NOMO-1 treated with dmso at 0.1 percent for 144 hours (cell line): ENCODE measurements at regions not wholly inside any gene's neighbourhood (a gene's known extent, or its start where the extent isn't known, plus 50 kb on each side); places are given as distances from the start of the nearest gene placed in this dataset.
"Not testable (repeated sequence)": the region's sequence is repeated elsewhere in the genome, so short reads cannot be mapped to it uniquely, and the experiment has no call there.

Source experiments
- DNase-seq: peaks from one replicate; lab custom pipeline; 2025; ENCODE audit not compliant: unreplicated experiment; lab: John Stamatoyannopoulos, UW

DNA sequence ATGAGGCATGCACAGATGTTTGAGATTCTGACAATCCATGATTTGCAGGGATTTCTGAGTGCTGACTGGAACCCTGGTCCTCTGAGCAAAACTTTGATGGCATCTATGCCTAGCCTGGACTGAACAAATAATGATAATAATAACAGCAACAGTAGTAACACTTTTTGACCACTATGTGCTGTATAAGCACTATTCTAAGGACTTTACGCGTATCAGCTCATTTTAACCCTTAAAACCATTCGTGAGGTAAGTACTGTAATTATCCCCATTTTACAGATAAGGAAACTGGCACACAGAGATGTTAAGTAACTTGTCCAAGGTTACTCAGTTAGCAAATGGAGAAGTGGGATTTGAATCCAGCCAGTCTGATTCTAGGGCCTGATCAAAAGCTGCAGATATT, 168.4 kb downstream of the C11orf91 start:
- DNase-seq: no peak

DNA sequence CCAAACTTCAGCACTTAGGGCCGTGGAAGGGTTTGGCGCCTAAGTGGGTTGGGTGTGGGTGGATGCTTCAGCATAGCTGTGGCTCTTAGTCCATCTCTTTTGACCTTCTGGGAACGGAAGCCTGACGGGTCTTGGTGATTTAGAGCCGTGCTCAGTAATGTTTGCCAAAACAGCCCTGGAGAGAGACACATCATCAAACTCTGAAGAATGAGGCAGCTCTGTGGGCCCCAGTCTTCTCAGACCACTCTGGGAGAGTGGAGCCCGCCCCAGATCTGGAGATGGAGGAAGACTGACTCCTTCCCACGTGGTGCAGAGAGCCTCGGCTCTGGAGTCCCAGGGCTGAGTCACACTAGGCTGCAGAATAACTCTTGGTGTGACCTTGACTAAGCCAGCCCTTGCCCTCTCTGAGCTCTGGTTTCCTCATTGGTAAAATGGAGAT, 168.9 kb downstream of the C11orf91 start:
- DNase-seq: no peak

GRCh38 chr11:33530815-33531214, 169.8 kb downstream of the C11orf91 start:
- no peak for DNase-seq

DNA sequence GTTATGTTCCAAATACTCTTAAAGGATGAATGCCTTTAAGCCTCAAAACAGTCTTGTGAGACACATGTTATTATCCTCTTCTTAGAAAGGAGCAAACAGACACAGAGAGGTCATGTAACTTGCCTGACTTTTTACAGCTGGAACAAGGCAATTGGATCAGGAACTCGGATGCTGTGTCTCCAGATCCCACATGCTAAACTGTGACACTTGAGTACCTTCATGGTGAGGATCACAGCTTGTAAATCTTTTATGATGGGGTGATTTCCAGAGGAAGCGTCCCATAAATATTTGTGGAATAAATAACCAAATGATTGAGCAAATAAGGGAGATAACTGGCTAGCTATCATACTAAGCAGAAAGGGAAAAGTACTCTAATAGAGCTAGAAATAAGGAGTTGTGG, 171.2 kb downstream of the C11orf91 start:
- DNase-seq: no peak

- not testable (repeated sequence) for DNase-seq
These were observed 172.9 kb downstream of the C11orf91 start for GRCh38 chr11:33527738-33528137.

GRCh38 chr11:33525789-33526188, 174.8 kb downstream of the C11orf91 start:
- no peak for DNase-seq

- DNase-seq: no peak
These were observed 179.2 kb downstream of the C11orf91 start for GRCh38 chr11:33521384-33521783.

GRCh38 chr11:33520112-33520511, 180.5 kb downstream of the C11orf91 start:
- no peak for DNase-seq

DNA sequence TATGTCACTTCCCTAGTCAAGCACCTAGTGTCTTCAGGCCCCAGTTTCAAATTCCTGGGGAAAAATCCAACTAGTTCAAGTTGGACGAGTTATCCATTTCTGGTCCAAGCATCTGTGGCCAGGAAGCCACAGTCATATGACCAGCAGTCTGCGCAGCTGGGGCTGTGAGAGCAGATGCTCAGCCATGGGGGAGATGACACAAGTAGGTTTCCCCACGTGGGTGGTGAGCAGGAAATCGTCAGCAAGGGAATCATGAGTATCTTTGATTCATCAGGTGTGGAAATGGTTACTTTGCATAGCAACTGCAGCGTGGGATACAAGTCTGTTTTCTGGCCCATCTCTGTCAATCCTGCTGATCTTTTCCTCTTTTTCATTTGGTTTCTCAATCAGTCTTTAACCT, 185.3 kb downstream of the C11orf91 start:
- DNase-seq: no peak

GRCh38 chr11:33514079-33514925, 186.3 kb downstream of the C11orf91 start:
- no peak for DNase-seq

DNA sequence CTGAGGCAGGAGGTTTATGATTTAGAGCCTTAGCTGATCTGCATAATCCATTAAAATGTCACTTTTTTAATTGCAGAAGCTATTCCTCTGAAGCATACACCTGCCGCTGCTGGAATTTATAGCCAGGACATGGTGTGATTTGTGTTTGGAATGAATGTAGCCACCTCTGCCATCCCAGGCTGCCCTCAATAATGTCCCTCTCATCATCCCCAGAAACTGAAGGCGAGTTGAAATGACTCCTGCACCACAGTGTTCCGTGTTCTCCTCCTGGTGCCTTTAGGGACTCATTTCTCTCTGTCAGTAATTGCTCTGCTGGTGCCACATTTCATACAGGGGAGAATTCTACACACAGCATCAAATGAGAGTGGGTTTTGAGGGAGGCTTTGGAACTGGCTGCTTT, 191.0 kb downstream of the C11orf91 start:
- no peak for DNase-seq

DNA sequence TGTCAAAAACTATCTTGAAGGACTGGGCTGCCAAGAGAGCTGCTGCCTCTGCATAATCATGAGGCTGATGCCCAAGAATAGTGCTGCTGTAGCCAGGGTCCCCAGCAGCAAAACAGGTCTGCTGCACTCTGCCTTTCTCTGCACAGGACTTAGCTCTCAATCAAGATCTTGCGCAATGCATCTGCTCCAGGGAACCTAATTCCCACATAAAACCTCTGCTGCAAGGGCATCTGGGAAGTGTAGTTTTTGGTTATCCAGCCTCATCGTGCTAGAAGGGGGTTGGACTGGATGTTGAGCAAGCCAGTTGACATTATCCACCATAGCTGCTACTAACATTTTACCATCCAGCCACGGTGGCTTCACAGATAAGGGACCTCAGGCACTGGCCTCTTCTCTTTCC, 192.7 kb downstream of the C11orf91 start:
- no peak for DNase-seq

DNA sequence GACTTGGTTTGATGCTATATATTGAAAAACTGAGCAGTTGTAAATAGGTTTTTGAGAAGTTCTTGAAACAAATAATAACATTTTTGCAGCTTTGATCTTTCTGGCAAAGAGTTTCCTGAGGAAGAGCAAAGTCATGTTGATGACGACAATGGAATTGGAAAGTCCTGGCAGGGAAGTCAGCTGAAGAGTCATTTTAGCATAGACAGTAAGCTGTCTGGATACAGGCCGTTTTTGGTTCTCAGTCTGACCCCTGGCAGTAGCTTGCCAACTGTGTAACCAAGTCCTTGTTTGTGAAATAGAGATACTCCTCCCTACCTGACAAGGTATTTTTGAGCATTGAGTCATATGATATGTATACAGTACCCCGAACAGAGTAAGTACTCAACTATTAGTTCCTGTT, 193.3 kb downstream of the C11orf91 start:
- no peak for DNase-seq

DNA sequence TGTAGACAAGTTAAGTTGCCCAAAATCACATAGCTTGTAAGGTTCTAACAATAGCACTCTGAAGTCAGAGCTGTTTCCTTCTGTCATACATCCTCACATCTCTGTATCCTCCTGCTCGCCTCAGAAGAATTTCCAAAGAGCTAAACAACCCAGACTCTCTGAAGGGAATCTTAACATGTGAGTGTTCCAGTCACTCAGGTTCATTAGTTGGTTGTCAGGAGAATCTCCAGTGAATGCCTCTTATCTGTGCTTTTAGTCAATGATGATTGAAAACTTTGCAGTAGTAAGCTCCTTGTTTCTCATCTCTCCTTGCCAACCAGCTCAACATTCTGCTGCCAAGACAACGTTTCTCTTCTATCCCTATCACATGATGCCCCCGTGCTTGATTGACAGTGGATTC, 195.5 kb downstream of the C11orf91 start:
- DNase-seq: no peak

DNA sequence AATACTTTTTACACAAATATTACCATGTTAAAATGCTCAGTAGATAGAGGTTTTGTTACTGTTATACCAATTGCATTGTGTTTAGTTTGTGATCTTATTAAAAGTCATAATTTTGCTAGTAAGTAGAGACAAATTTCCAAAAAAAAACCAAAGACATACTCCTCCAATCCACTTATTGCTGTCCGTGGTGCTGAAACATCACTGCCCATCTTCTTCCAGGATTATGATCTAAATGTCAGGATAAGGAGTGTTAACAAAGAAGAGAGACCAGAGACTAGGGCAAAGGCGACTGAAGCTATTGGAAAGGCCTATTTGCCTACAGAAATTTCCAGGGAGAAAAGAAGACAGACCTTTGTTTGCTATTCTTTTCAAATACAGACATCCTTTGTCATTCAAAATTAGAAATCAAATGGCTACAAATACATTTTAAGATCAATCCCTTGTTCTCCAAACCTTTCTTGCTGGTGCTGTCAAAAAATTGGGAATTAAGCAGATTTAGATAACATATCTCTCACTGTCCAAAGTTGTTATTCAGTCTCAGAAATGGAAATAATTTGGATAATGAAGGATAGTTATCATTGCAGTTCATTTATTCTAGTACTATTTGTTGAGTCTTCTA, 199.7 kb downstream of the C11orf91 start:
- DNase-seq: no peak

GRCh38 chr11:33500332-33500731, 200.3 kb downstream of the C11orf91 start:
- no peak for DNase-seq

DNA sequence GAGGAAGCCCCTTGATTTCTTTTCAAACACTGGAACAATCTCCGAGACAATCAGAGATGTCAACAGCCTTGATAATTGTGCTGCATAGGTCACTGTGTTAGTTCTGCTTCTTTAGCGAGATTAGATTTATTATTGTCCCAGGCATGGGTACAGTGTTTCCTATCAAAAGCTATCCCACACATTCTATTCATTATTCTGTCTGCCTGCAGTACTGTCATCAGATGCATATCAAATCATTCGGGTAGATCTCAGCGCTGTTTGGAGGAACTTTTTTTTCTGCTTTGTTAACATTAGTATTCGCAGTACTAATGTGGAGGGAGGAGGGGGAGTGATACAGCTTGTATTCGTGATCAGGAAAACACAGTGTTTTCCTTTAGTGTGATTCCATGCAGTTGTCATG, 208.0 kb downstream of the C11orf91 start:
- DNase-seq: no peak

- DNase-seq: no peak
These were observed 209.7 kb downstream of the C11orf91 start for GRCh38 chr11:33490842-33491370.

DNA sequence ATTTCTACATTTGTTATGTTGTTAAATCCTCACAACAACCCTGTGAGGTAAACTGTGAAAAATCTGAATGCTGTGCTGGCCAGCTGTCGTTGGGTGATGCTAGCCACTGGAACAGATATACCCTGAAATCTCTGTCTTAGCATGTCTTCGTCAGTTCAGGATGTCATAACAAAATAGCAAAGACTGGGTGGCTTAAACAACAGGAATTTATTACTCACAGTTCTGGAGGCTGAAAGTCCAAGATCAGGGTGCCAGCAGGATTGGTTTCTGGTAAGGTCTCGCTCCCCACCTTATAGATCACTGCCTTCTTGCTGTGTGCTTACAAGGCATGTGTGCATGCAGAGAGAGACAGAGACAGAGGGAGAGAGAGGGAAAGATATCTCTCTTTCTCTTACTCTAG, 211.7 kb downstream of the C11orf91 start:
- no peak for DNase-seq

GRCh38 chr11:33480626-33481025, 220.0 kb downstream of the C11orf91 start:
- no peak for DNase-seq

GRCh38 chr11:33479231-33479630, 221.4 kb downstream of the C11orf91 start:
- DNase-seq: no peak

GRCh38 chr11:33478111-33478573, 221.0 kb downstream of the HIPK3 start:
- DNase-seq: no peak
